Muscle layer of colon (tissue), 2 donors: ENCODE measurements at regions not wholly inside any gene's neighbourhood (a gene's known extent, or its start where the extent isn't known, plus 50 kb on each side); places are given as distances from the start of the nearest gene placed in this dataset.
"Not testable (repeated sequence)": the region's sequence is repeated elsewhere in the genome, so short reads cannot be mapped to it uniquely, and the experiment has no call there.

ENCODE experiments used
- H3K27ac ChIP-seq: one replicate; pipeline ENCODE4 v1.7.0; 2013; ENCODE audit warnings: low read depth, mild to moderate bottlenecking, low read length, moderate library complexity
- H3K27me3 ChIP-seq, 2 donors: one replicate each; pipeline ENCODE4 v1.7.0; 2013; ENCODE audit warnings: low read length in 2 of 2, mild to moderate bottlenecking in 2 of 2; ENCODE audit not compliant: insufficient read depth in 2 of 2, control insufficient read depth in 1 of 2
- H3K36me3 ChIP-seq: one replicate; pipeline ENCODE4 v1.7.0; 2013; ENCODE audit warnings: mild to moderate bottlenecking, low read length; ENCODE audit not compliant: insufficient read depth
- H3K4me1 ChIP-seq: one replicate; pipeline ENCODE4 v1.7.0; 2013; ENCODE audit warnings: mild to moderate bottlenecking, low read length; ENCODE audit not compliant: insufficient read depth
- H3K4me3 ChIP-seq, 2 donors: one replicate each; pipeline ENCODE4 v1.7.0; 2013; ENCODE audit warnings: low read length in 2 of 2, low read depth in 1 of 2, mild to moderate bottlenecking in 1 of 2, moderate library complexity in 1 of 2
- H3K9ac ChIP-seq: one replicate; pipeline ENCODE4 v1.7.0; 2013; ENCODE audit warnings: low read length
- H3K9me3 ChIP-seq: one replicate; pipeline ENCODE4 v1.7.0; 2013; ENCODE audit warnings: mild to moderate bottlenecking, low read length
- donor health status: abdominal sarcoma.
- donor health status: Adenocarcinoma of cecum.

- H3K9me3 ChIP-seq = no peaks in the 10 kb centered on the region
- H3K9ac ChIP-seq = no peak overlapping the region
Observed at GRCh38 chr2:223474893-223475292, 127.3 kb downstream of the SCG2 start.

GRCh38 chr2:223475901-223476300 lies 126.3 kb downstream of the SCG2 start:
- Histone ChIP-seq H3K4me3 (no peak overlapping the region), H3K9me3 (no peaks in the 10 kb centered on the region), H3K4me1 (peaks cover 2% of the 10 kb centered on the region), H3K36me3 (no peaks in the 10 kb centered on the region), H3K27me3 (no peaks in the 10 kb centered on the region), H3K9ac (no peak overlapping the region), H3K27ac (no peak overlapping the region)

More at GRCh38 chr2:223474893-223475292, 127.3 kb downstream of the SCG2 start:
- Histone ChIP-seq H3K27me3 (no peaks in the 10 kb centered on the region), H3K27ac (no peak overlapping the region), H3K36me3 (no peaks in the 10 kb centered on the region), H3K4me1 (peaks cover 12% of the 10 kb centered on the region), H3K4me3 (no peak overlapping the region)

GRCh38 chr2:223477318-223477717 lies 124.8 kb downstream of the SCG2 start:
- Histone ChIP-seq H3K27me3 (no peaks in the 10 kb centered on the region), H3K9ac (no peak overlapping the region), H3K9me3 (no peaks in the 10 kb centered on the region), H3K4me1 (no peaks in the 10 kb centered on the region), H3K4me3 (no peak overlapping the region), H3K27ac (no peak overlapping the region), H3K36me3 (no peaks in the 10 kb centered on the region)

GRCh38 chr2:223481486-223481885 lies 120.7 kb downstream of the SCG2 start:
- no peak overlapping the region for H3K27ac ChIP-seq
- H3K4me1 ChIP-seq = no peaks in the 10 kb centered on the region
- no peak overlapping the region for H3K4me3 ChIP-seq
- H3K9me3 ChIP-seq = no peaks in the 10 kb centered on the region
- H3K27me3 ChIP-seq = no peaks in the 10 kb centered on the region
- H3K9ac ChIP-seq = no peak overlapping the region
- no peaks in the 10 kb centered on the region for H3K36me3 ChIP-seq

- Histone ChIP-seq H3K9me3 (no peaks in the 10 kb centered on the region), H3K4me3 (no peak overlapping the region), H3K27me3 (no peaks in the 10 kb centered on the region), H3K27ac (no peak overlapping the region), H3K4me1 (no peaks in the 10 kb centered on the region), H3K9ac (no peak overlapping the region), H3K36me3 (no peaks in the 10 kb centered on the region)
Observed at GRCh38 chr2:223486751-223487150, 115.4 kb downstream of the SCG2 start.

GRCh38 chr2:223487214-223487846 lies 114.8 kb downstream of the SCG2 start:
- no peaks in the 10 kb centered on the region for H3K4me1 ChIP-seq
- no peak overlapping the region for H3K4me3 ChIP-seq
- H3K36me3 ChIP-seq = no peaks in the 10 kb centered on the region
- no peaks in the 10 kb centered on the region for H3K9me3 ChIP-seq
- no peaks in the 10 kb centered on the region for H3K27me3 ChIP-seq
- no peak overlapping the region for H3K9ac ChIP-seq
- no peak overlapping the region for H3K27ac ChIP-seq

GRCh38 chr2:223488814-223489213 lies 113.3 kb downstream of the SCG2 start:
- H3K4me1 ChIP-seq = no peaks in the 10 kb centered on the region
- H3K4me3 ChIP-seq = no peak overlapping the region
- H3K27me3 ChIP-seq = no peaks in the 10 kb centered on the region
- H3K9me3 ChIP-seq = no peaks in the 10 kb centered on the region
- no peak overlapping the region for H3K9ac ChIP-seq
- H3K36me3 ChIP-seq = no peaks in the 10 kb centered on the region
- H3K27ac ChIP-seq = no peak overlapping the region

- H3K36me3 ChIP-seq = no peaks in the 10 kb centered on the region
- H3K4me3 ChIP-seq = no peak overlapping the region
- no peaks in the 10 kb centered on the region for H3K4me1 ChIP-seq
- H3K9me3 ChIP-seq = no peaks in the 10 kb centered on the region
- H3K9ac ChIP-seq = no peak overlapping the region
- H3K27ac ChIP-seq = no peak overlapping the region
- no peaks in the 10 kb centered on the region for H3K27me3 ChIP-seq
Observed at GRCh38 chr2:223494496-223494895, 107.7 kb downstream of the SCG2 start.

- H3K27ac ChIP-seq = no peak overlapping the region
- no peak overlapping the region for H3K4me3 ChIP-seq
- no peaks in the 10 kb centered on the region for H3K36me3 ChIP-seq
- no peak overlapping the region for H3K9ac ChIP-seq
- no peaks in the 10 kb centered on the region for H3K4me1 ChIP-seq
- no peaks in the 10 kb centered on the region for H3K27me3 ChIP-seq
- H3K9me3 ChIP-seq = no peaks in the 10 kb centered on the region
Observed at GRCh38 chr2:223494942-223495341, 107.2 kb downstream of the SCG2 start.

- H3K9me3 ChIP-seq, H3K4me1 ChIP-seq, H3K27ac ChIP-seq, H3K27me3 ChIP-seq, H3K36me3 ChIP-seq, H3K4me3 ChIP-seq, H3K9ac ChIP-seq: not testable (repeated sequence)
Observed at GRCh38 chr2:223496853-223497252, 105.3 kb downstream of the SCG2 start.

GRCh38 chr2:223500709-223501108 lies 101.5 kb downstream of the SCG2 start:
- H3K9me3 ChIP-seq = no peaks in the 10 kb centered on the region
- H3K36me3 ChIP-seq = no peaks in the 10 kb centered on the region
- H3K9ac ChIP-seq = no peak overlapping the region
- H3K4me1 ChIP-seq = no peaks in the 10 kb centered on the region
- no peaks in the 10 kb centered on the region for H3K27me3 ChIP-seq
- no peak overlapping the region for H3K4me3 ChIP-seq
- H3K27ac ChIP-seq = no peak overlapping the region

- Histone ChIP-seq H3K27ac (no peak overlapping the region), H3K9ac (no peak overlapping the region), H3K36me3 (no peaks in the 10 kb centered on the region), H3K9me3 (no peaks in the 10 kb centered on the region), H3K27me3 (no peaks in the 10 kb centered on the region), H3K4me3 (no peak overlapping the region), H3K4me1 (no peaks in the 10 kb centered on the region)
Observed at GRCh38 chr2:223501641-223502040, 100.5 kb downstream of the SCG2 start.
